ENCODE measurements at regions not wholly inside any gene's neighbourhood (a gene's known extent, or its start where the extent isn't known, plus 50 kb on each side); places are given as distances from the start of the nearest gene placed in this dataset.

GRCh38 chr18:78414302-78414701 lies 565.3 kb upstream of the SALL3 start:
- TF ChIP-seq EZH2 (IDR thresholded peaks at IDR 0.05; ENCODE audit: insufficient read depth, poor library complexity, severe bottlenecking), result no peak
- no peak for TF ChIP-seq EZH2phosphoT487 (IDR thresholded peaks at IDR 0.05; ENCODE audit: insufficient read depth, low read depth)
